ENCODE measurements at regions not wholly inside any gene's neighbourhood (a gene's known extent, or its start where the extent isn't known, plus 50 kb on each side); places are given as distances from the start of the nearest gene placed in this dataset.
A peak's percentile ranks its signal among the peaks of the same experiment; 100 is the strongest.

GRCh38 chr13:78201411-78201810 lies 282.8 kb upstream of the EDNRB start:
- DNase-seq, result no peak

DNA sequence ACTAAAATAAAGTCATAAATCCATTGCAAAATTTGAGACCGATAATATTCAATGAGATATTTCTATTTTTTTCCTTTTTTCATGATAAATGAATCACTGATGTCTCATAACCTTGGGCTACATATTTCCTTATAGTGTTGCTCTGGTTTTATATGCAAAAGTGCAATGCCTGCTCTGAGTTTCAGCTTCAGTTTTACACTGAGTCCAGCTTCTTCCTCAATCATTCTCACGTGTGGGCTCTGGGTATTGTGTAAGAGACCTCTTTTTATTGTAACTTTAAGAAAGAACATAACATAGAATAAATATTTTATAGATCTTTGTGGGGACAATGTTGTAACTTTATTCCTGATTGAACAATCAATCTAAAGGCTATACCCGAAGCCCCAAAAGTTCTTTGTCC lies 280.2 kb upstream of the EDNRB start:
- no peak for DNase-seq

GRCh38 chr13:78198419-78198818 lies 279.8 kb upstream of the EDNRB start:
- no peak for DNase-seq

- no peak for DNase-seq
These were observed 278.6 kb upstream of the EDNRB start for GRCh38 chr13:78197231-78197630.

DNA sequence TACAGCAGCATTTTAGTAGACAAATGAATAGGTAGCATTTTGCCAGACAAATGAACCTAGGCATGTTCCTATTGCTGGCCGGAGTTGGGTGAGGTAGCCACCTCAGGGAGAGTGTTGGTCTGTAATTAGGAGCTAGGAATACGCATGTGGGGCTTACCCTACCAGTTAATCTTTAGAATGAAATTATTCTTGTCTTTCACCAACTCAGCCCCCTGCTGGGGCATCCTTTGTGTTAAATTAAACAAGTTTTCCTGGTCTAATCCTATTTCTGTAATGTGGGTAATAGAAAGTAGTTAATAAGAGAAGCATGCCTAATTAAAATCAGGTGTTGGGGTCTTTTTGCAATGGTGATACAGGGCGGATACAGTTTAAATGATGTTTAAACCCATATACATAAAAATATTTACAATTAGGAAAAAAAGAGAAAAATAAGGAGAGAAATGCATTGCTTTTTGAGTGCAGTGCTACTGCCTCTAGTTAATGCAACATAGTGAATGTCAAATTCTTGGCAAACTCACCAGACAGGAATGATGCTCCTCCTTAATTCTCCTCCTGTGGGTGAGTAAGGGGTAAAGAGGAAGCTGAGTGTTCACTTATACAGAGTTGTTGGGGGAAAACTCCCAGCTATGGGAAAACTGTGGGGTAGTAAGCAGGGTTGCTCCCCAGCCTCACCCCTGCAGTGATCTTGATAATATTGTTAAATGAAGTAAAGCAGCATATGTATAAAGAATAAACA lies 276.4 kb upstream of the EDNRB start:
- DNase-seq, result no peak

DNA sequence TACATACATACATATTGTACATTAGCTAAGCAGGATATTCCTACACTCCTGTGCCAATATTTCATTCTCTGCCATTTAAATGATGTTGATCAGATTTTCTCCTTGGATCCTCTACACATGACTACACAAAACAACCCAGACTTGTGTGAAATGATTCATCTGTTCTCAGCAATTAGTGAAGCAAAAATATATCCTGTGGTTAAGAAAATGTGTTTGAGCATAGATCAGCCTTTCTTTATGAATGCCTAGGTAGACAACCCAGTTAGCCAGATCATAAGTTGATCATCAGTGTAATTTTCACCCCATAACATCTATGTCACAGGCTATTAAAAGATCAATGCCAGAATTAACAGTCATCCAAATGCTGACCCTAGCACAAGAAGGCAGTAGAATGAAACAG lies 275.2 kb upstream of the EDNRB start:
- no peak for DNase-seq

DNA sequence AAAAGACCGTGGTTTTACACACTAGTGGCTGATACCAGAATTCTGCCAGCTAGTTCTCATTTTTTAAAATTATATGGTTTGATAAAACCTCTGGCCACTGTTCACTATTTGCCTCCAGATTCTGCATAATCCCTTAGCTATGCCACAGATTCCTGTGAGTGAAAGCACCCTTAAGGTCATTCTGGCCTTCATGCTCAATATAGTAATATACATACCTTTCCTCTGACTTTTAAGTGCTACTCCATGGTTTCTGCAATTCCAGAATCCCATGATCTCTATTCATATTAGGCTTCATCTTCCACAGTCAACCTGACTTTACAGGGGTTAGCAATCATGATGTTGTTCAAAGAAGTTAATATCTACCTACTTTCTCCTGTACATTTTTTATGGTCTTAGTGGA lies 274.1 kb upstream of the EDNRB start:
- DNase-seq, result no peak

GRCh38 chr13:78190296-78190695 lies 271.7 kb upstream of the EDNRB start:
- no peak for DNase-seq

DNA sequence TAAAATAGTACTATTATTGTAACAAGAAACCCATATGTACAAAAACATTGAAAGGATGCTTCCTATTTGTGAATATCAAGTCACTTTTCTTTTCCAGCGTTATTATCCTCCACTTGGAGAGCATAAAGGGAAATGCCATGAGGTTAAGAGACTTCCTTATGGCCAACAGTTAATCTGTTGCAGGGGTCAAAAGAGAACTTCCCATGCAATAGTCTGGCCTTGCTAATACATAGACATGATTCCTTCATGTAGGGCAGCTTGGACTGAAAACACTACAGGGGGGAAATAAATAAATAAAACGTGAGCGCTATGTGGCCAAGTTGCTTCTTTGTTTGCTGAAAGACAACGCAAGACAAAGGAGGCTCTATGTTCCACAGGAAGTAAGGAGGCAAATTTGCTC lies 269.1 kb upstream of the EDNRB start:
- DNase-seq, result no peak

GRCh38 chr13:78185700-78186099 lies 267.1 kb upstream of the EDNRB start:
- DNase-seq, result no peak

DNA sequence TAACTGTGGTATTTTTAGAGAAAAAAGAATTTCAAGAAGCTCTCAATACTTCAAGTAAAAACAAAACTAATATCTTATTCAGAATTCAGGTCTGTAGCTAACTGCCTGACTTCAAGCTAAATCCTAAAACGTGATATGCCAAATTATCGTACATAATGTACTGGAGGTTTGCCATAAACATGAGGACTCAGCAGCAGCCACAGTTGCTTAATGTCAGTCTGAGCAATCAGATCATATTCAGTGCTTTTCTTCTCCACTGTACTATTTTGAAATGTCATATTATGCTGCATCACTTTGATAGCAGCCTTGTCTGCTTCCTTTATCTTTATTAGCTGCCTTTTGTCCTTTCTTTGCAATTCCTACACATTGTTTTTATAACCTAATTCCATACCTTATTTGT lies 265.1 kb upstream of the EDNRB start:
- DNase-seq, result no peak

DNA sequence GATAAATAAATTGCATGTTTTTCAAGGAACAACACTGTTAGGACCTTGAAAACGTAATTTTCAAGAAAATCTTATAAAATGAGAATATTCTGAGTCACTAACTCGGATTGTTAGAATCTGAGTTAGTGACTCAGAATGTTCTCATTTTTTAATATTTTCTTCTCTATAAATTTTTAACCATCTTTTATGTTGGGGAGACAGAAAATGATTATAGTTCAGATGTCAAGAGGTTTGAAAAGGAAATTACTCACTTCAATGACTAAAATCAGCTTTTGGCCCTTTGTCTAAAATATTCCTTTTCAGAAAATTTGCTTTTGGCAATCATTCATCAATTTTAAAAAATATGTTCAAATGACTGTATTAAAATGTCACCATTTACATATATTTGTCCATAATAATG lies 264.2 kb upstream of the EDNRB start:
- DNase-seq, result no peak

DNA sequence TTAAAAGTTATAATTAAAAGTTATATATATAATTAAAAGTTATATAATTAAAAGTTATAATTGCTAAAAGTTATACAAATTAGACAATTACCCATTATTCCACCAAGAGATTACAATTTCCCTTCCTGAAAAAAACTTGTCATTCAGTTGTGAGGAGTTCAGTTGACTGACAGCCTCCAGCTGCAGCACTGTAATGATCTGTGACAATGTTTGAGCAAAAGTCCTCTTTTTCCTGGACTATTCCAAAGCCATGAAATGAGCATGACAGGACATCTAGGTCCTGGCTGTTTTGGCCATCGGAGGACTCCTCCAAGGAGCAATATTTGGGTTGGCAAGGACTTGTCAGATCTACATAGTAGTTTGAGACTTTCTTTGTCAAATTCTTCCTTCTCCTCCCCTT lies 258.7 kb upstream of the EDNRB start:
- no peak for DNase-seq

GRCh38 chr13:78176880-78177279 lies 258.2 kb upstream of the EDNRB start:
- no peak for DNase-seq

GRCh38 chr13:78169386-78169785 lies 250.8 kb upstream of the EDNRB start:
- no peak for DNase-seq

GRCh38 chr13:78168981-78169380 lies 250.3 kb upstream of the EDNRB start:
- DNase-seq, result no peak

DNA sequence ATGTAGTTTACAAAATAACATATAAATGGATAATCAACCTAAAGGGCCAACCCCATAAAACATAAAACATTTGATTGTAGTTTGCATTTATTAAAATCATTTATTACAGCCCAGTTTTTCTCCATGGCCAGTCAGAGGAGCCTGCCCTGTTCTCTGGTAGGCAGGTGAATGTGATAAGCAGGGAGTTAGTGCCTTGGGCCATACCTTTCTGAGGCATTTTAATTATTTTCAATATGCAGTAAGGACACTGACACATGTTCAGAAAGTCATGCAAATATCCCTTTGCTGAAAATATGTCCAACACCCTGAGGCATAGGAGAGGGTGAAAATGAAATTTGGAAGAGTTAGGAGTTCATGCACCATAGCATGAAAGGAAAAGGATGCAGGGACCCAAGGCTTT lies 242.6 kb upstream of the EDNRB start:
- DNase-seq, result no peak

DNA sequence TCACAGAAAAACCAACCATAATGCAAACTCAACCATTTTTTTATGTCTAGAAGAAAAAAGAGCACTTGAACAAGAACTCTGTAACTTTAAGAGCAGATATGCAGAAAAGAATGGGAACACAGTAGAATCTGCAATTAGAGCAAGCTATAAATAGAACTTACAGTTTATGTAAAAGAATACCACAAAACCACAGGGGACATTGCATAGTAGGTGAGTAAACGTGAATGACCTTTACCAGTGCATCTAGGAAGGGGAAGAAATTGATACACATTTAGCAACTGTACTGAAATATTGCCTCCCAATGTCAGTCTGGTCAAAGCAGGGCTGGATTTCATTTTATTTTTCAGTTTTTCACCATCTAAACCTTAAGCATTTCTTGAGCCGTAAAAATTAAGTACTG lies 242.2 kb upstream of the EDNRB start:
- DNase-seq, result no peak

GRCh38 chr13:78152415-78152814 lies 233.8 kb upstream of the EDNRB start:
- no peak for DNase-seq

DNA sequence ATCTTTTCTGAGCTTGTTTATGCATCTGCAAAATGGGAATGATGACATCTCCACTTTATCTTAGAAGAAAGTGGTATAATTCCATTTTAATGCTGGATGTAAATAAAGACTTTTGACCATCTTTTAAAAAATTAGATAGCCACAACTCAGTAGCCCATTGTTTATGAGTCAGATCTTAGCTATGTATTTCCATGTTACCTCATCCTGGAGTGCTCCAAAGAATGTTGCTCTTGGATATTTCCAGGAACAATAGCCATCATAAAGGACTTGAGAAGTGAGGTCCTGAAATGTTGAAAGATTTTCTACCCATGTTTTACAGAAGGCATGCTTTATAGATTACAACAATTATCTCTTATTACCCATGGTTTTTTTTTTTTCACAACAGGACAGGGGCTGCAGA lies 229.3 kb upstream of the EDNRB start:
- no peak for DNase-seq

DNA sequence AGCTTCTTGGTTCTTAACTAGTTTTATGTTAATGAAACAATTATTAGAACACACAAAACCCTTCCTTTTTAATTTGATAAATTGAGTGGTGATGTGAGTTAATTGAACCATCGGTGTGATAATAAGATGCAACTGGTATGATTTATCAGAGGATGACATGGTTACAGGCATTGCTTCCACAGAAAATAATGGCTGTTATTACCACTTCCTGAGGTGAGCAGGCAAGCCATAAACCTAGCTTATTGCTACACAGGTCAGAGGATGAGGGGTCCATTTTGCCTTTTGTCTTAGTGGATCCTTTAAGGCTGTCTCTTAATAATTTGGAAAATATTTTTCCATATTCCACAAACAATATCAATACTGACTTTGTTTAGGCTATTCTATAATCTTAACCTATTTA lies 226.6 kb upstream of the EDNRB start:
- no peak for DNase-seq

DNA sequence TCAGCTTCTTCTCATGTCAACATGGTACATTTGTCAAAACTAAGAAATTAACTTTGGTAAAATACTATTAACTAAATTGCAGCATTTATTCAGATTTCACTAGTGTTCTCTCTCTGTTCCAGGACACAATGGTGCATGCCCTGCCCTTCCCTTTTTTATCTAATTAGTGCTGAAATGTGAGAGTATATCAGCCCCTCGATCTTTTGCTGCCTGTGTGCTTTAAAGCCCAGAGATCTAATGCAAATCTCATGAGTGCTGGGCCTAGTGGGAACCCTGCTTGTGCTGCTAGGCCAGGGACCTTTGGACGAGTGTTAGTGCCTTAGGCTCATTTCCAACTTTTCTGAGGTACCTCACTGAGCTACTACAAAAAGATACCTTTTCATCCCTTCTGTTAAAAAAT lies 221.1 kb upstream of the EDNRB start:
- no peak for DNase-seq

DNA sequence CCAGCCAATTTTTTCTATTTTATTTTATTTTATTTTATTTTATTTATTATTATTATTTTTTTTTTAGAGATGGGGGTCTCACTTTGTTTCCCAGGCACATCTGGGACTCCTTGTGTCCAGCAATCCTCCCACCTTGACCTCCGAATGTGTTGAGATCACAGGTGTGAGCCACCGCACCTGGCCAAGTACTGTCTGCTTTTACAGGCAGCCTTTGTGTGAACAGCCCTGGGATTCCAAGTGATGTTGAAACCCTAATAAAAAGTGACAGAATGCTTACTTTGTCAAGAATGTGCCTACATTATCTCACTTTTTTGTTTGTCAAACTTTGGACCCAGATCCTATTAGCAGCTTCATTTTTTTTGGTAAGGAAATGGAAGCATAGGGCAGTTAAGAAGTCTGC lies 220.1 kb upstream of the EDNRB start:
- DNase-seq, result no peak

DNA sequence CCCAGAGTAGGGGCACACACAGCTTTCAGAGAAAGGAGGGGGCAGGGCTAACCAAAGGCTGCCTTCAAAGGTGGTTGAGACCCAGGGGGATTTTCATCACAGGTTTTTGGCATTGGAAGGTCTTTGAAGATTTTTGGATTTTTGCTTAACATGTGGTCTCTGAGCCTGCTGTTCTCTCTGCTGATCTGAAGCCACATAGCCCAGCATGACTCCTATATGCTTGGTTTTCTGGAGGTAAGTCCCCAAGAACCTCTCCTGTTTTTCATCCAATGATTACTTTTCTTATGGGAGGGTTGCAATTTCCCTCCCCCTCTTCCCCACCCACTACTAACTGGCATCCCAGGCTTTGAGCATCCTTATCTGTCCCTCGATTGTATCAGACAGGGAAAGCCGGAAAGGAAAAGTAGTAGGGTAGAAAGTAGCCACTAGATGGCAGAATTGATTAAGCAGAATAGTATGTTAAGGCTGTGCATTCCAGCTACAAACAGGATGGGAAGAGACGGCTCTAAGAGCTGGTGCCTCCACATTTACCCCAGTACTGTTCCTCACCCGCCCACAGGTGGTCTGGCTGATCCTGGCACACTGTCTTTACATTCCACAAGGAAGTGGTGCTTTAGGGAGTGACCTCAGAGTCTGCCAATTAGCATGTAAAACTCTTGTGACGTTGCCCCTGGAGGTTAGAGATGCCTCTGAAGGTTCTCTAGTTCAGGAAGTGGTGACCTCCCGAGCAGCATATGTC lies 218.9 kb upstream of the EDNRB start:
- peak; percentile 42 to 60 for DNase-seq

GRCh38 chr13:78136966-78137365 lies 218.3 kb upstream of the EDNRB start:
- no peak for DNase-seq
